Liver (tissue), 8 donors: ENCODE measurements at regions not wholly inside any gene's neighbourhood (a gene's known extent, or its start where the extent isn't known, plus 50 kb on each side); places are given as distances from the start of the nearest gene placed in this dataset.

Experiments
- DNase-seq: peaks from one replicate; pipeline ENCODE4 v3.0.0-alpha.2; 2017; ENCODE audit warnings: low spot score
- H3K27ac ChIP-seq, 2 donors: one replicate each; pipeline ENCODE4 v1.7.0; 2013; ENCODE audit warnings: inconsistent platforms in 2 of 2, low read length in 2 of 2, control low read depth in 1 of 2, low read depth in 1 of 2, mild to moderate bottlenecking in 1 of 2
- H3K27me3 ChIP-seq, 4 donors: one replicate each; pipeline versions ENCODE4 v1.6.1 to v1.7.0; 2013; ENCODE audit warnings: low read length in 3 of 4, inconsistent platforms in 1 of 4, mild to moderate bottlenecking in 1 of 4, moderate library complexity in 1 of 4; ENCODE audit not compliant: control insufficient read depth in 4 of 4, insufficient read depth in 4 of 4
- H3K36me3 ChIP-seq, 4 donors: one replicate each; pipeline versions ENCODE4 v1.6.1 to v1.7.0; 2013; ENCODE audit warnings: low read length in 3 of 4, mild to moderate bottlenecking in 3 of 4, low read depth in 1 of 4, moderate library complexity in 1 of 4; ENCODE audit not compliant: control insufficient read depth in 4 of 4, insufficient read depth in 3 of 4
- H3K4me1 ChIP-seq, 4 donors: one replicate each; pipeline versions ENCODE4 v1.6.1 to v1.7.0; 2013; ENCODE audit warnings: low read length in 3 of 4, mild to moderate bottlenecking in 3 of 4, moderate library complexity in 1 of 4; ENCODE audit not compliant: control insufficient read depth in 4 of 4, insufficient read depth in 4 of 4
- H3K4me3 ChIP-seq, 3 donors: one replicate each; pipeline versions ENCODE4 v1.6.1 to v1.7.0; 2013; ENCODE audit warnings: low read length in 3 of 3, control low read depth in 1 of 3, low read depth in 1 of 3, mild to moderate bottlenecking in 1 of 3
- H3K9ac ChIP-seq, 2 donors: one replicate each; pipeline ENCODE4 v1.7.0; 2013; ENCODE audit warnings: low read length in 2 of 2, mild to moderate bottlenecking in 2 of 2, moderate library complexity in 2 of 2, control low read depth in 1 of 2, low read depth in 1 of 2
- H3K9me3 ChIP-seq, 4 donors: one replicate each; pipeline versions ENCODE4 v1.6.1 to v1.7.0; 2013; ENCODE audit warnings: low read length in 3 of 4; ENCODE audit not compliant: control insufficient read depth in 4 of 4
- ATF3 ChIP-seq: IDR thresholded peaks from 2 replicates; pipeline ENCODE4 v1.6.1; 2016; ENCODE audit warnings: antibody characterized with exemption
- CTCF ChIP-seq: fragments of 150-350 bp; IDR thresholded peaks from 2 replicates; pipeline ENCODE4 v1.5.1; 2017; ENCODE audit warnings: improper control_type of control experiment, low read depth, low read length; ENCODE audit not compliant: missing input control
- EGR1 ChIP-seq, 2 donors: IDR thresholded peaks; 2 replicates each; pipeline ENCODE4 v1.6.1; 2016 to 2018; ENCODE audit warnings: antibody characterized with exemption in 2 of 2, low read depth in 2 of 2
- FOXA1 ChIP-seq: IDR thresholded peaks from 2 replicates; pipeline ENCODE4 v1.6.1; 2016; ENCODE audit warnings: antibody characterized with exemption
- FOXA2 ChIP-seq: IDR thresholded peaks from 2 replicates; pipeline ENCODE4 v1.6.1; 2016; ENCODE audit warnings: antibody characterized with exemption
- GABPA ChIP-seq, 2 donors: IDR thresholded peaks in 1 of 2; conservative IDR thresholded peaks in 1 of 2; 2 replicates each; pipeline ENCODE4 v1.6.1; 2016; ENCODE audit warnings: antibody characterized with exemption in 2 of 2, mild to moderate bottlenecking in 1 of 2, moderate library complexity in 1 of 2
- HNF4A ChIP-seq, 2 donors: conservative IDR thresholded peaks; 2 replicates each; pipeline ENCODE4 v1.6.1; 2016; ENCODE audit warnings: antibody characterized with exemption in 2 of 2, mild to moderate bottlenecking in 2 of 2
- HNF4G ChIP-seq: IDR thresholded peaks from 2 replicates; pipeline ENCODE4 v1.6.1; 2016; ENCODE audit warnings: antibody characterized with exemption
- JUND ChIP-seq, 2 donors: IDR thresholded peaks; 2 replicates each; pipeline ENCODE4 v1.6.1; 2016; ENCODE audit warnings: antibody characterized with exemption in 2 of 2
- MAX ChIP-seq: IDR thresholded peaks from 2 replicates; pipeline ENCODE4 v1.6.1; 2016; ENCODE audit warnings: antibody characterized with exemption
- NR2F2 ChIP-seq: IDR thresholded peaks from 2 replicates; pipeline ENCODE4 v1.6.1; 2016; ENCODE audit warnings: antibody characterized with exemption
- RAD21 ChIP-seq, 2 donors: IDR thresholded peaks; 2 replicates each; pipeline ENCODE4 v1.6.1; 2016; ENCODE audit warnings: antibody characterized with exemption in 2 of 2, mild to moderate bottlenecking in 2 of 2
- REST ChIP-seq: IDR thresholded peaks from 2 replicates; pipeline ENCODE4 v1.6.1; 2016; ENCODE audit warnings: antibody characterized with exemption, mild to moderate bottlenecking
- RXRA ChIP-seq, 2 donors: IDR thresholded peaks; 2 replicates each; pipeline ENCODE4 v1.6.1; 2017 to 2018; ENCODE audit warnings: antibody characterized with exemption in 2 of 2, mild to moderate bottlenecking in 1 of 2
- SP1 ChIP-seq: IDR thresholded peaks from 2 replicates; pipeline ENCODE4 v1.6.1; 2018; ENCODE audit warnings: antibody characterized with exemption, mild to moderate bottlenecking
- TAF1 ChIP-seq: conservative IDR thresholded peaks from 2 replicates; pipeline ENCODE4 v1.6.1; 2016; ENCODE audit warnings: antibody characterized with exemption, mild to moderate bottlenecking
- ZBTB33 ChIP-seq: IDR thresholded peaks from 2 replicates; pipeline ENCODE4 v1.6.1; 2016; ENCODE audit warnings: antibody characterized with exemption
- WGBS: extraction: QIAGEN DNeasy Blood & Tissue Kit; methylation state at CpG from one replicate; pipeline ENCODE4 v1.1.7; 2013; 5-methylcytosine and 5-hydroxymethylcytosine counted together
- donor health status: healthy.
- donor health status: healthy.
- donor health status: healthy.
- donor health status: healthy.
- donor health status: healthy.

GRCh38 chr11:50192743-50193142 lies 160.1 kb downstream of the OR4C45 start:
- Histone ChIP-seq H3K9me3 (peaks cover 0 to 4% (median 0%) of the 10 kb centered on the region in 4 donors), H3K27me3 (no peaks in the 10 kb centered on the region), H3K4me1 (no peaks in the 10 kb centered on the region), H3K9ac (no peak overlapping the region), H3K4me3 (no peak overlapping the region), H3K27ac (no peak overlapping the region), H3K36me3 (no peaks in the 10 kb centered on the region)
- TF ChIP-seq MAX = no peak
- no peak for TF ChIP-seq FOXA1
- no peak for TF ChIP-seq REST
- TF ChIP-seq TAF1 = no peak
- no peak for TF ChIP-seq FOXA2
- TF ChIP-seq ATF3 = no peak
- TF ChIP-seq NR2F2 = no peak
- no peak for TF ChIP-seq CTCF
- TF ChIP-seq GABPA (IDR thresholded peaks at IDR 0.05 in 1 of 2, conservative IDR thresholded peaks at IDR 0.05 in 1 of 2) = no peak
- TF ChIP-seq HNF4A (conservative IDR thresholded peaks at IDR 0.05) = no peak
- TF ChIP-seq EGR1 (IDR thresholded peaks at IDR 0.05; ENCODE audit: low read depth in 2 of 2) = no peak
- 45% methylated on average over 3 of the region's 3 CpGs for WGBS
- no peak for DNase-seq

- H3K27ac ChIP-seq = no peak overlapping the region
- WGBS = 35% methylated on average over 6 of the region's 6 CpGs
- DNase-seq = no peak
- H3K4me3 ChIP-seq = no peak overlapping the region
- no peaks in the 10 kb centered on the region for H3K4me1 ChIP-seq
- H3K27me3 ChIP-seq = no peaks in the 10 kb centered on the region
- no peak overlapping the region for H3K9ac ChIP-seq
- no peaks in the 10 kb centered on the region for H3K36me3 ChIP-seq
- peaks cover 0 to 3% (median 1%) of the 10 kb centered on the region in 4 donors for H3K9me3 ChIP-seq
- TF ChIP-seq EGR1 (IDR thresholded peaks at IDR 0.05; ENCODE audit: low read depth in 2 of 2) = no peak
- no peak for TF ChIP-seq FOXA2
- TF ChIP-seq ZBTB33 = no peak
- TF ChIP-seq HNF4A (conservative IDR thresholded peaks at IDR 0.05) = no peak
- no peak for TF ChIP-seq REST
- no peak for TF ChIP-seq RXRA (IDR thresholded peaks at IDR 0.05)
- TF ChIP-seq RAD21 (IDR thresholded peaks at IDR 0.05) = no peak
- no peak for TF ChIP-seq CTCF
- no peak for TF ChIP-seq MAX
- TF ChIP-seq ATF3 = no peak
- no peak for TF ChIP-seq JUND (IDR thresholded peaks at IDR 0.05)
- TF ChIP-seq SP1 = no peak
- TF ChIP-seq GABPA (IDR thresholded peaks at IDR 0.05 in 1 of 2, conservative IDR thresholded peaks at IDR 0.05 in 1 of 2) = no peak
- no peak for TF ChIP-seq HNF4G
- no peak for TF ChIP-seq FOXA1
Measured at GRCh38 chr11:50214376-50214775, 181.7 kb downstream of the OR4C45 start.
